DOHH2 (cell line): ENCODE measurements at regions not wholly inside any gene's neighbourhood (a gene's known extent, or its start where the extent isn't known, plus 50 kb on each side); places are given as distances from the start of the nearest gene placed in this dataset.

Experiments used
- H3F3A ChIP-seq: fragments of 200-600 bp; sonication (generic), shearing (Covaris generic); 2 replicates; pipeline ENCODE4 v1.6.0; 2016; ENCODE audit warnings: antibody characterized with exemption, mild to moderate bottlenecking; ENCODE audit not compliant: control insufficient read depth, insufficient read depth
- H3K27ac ChIP-seq: fragments of 200-600 bp; sonication (generic); 2 replicates; pipeline ENCODE4 v1.5.1; 2014; ENCODE audit warnings: low read depth, mild to moderate bottlenecking, low read length, moderate library complexity
- H3K27me3 ChIP-seq: fragments of 200-600 bp; sonication (generic); 2 replicates; pipeline ENCODE4 v1.6.1; 2014; ENCODE audit warnings: mild to moderate bottlenecking, low read length, mixed read lengths; ENCODE audit not compliant: control insufficient read depth
- H3K36me3 ChIP-seq: fragments of 200-600 bp; sonication (generic); 2 replicates; pipeline ENCODE4 v1.6.1; 2014; ENCODE audit warnings: mild to moderate bottlenecking, low read length, moderate library complexity, mixed read lengths; ENCODE audit not compliant: control insufficient read depth
- H3K4me1 ChIP-seq: fragments of 200-600 bp; sonication (generic); 2 replicates; pipeline ENCODE4 v1.6.1; 2014; ENCODE audit warnings: mild to moderate bottlenecking, low read length, mixed read lengths; ENCODE audit not compliant: control insufficient read depth
- H3K4me2 ChIP-seq: fragments of 200-600 bp; sonication (generic); 2 replicates; pipeline ENCODE4 v1.6.0; 2014; ENCODE audit warnings: mild to moderate bottlenecking, low read length, moderate library complexity
- H3K4me3 ChIP-seq: fragments of 200-600 bp; sonication (generic); 2 replicates; pipeline ENCODE4 v1.5.1; 2014; ENCODE audit warnings: mild to moderate bottlenecking, low read length, mixed read lengths
- H3K79me2 ChIP-seq: fragments of 200-600 bp; sonication (generic); 2 replicates; pipeline ENCODE4 v1.6.1; 2014; ENCODE audit warnings: mild to moderate bottlenecking, low read length, mixed read lengths; ENCODE audit not compliant: control insufficient read depth
- H3K9me2 ChIP-seq: fragments of 200-600 bp; sonication (generic); replicated peaks from 2 replicates; pipeline ENCODE4 v1.6.1; 2014; ENCODE audit warnings: mild to moderate bottlenecking, low read length, mixed read lengths; ENCODE audit not compliant: control insufficient read depth
- H3K9me3 ChIP-seq: fragments of 200-600 bp; sonication (generic); 2 replicates; pipeline ENCODE4 v1.6.1; 2014; ENCODE audit warnings: antibody characterized with exemption, low read length, mixed read lengths; ENCODE audit not compliant: control insufficient read depth, insufficient read depth
- H4K20me1 ChIP-seq: fragments of 200-600 bp; sonication (generic); 2 replicates; pipeline ENCODE4 v1.6.0; 2014; ENCODE audit warnings: low read depth, mild to moderate bottlenecking, antibody characterized with exemption, low read length, moderate library complexity; ENCODE audit not compliant: control insufficient read depth, insufficient read depth
- CTCF ChIP-seq: fragments of 200-600 bp; sonication (generic); IDR thresholded peaks from one replicate; pipeline ENCODE4 v1.5.1; 2014; ENCODE audit warnings: antibody characterized with exemption, mild to moderate bottlenecking, low read depth, low read length; ENCODE audit not compliant: poor library complexity, severe bottlenecking
- EZH2phosphoT487 ChIP-seq: fragments of 200-600 bp; sonication (generic); IDR thresholded peaks from 2 replicates; pipeline ENCODE4 v1.6.1; 2017; ENCODE audit warnings: borderline replicate concordance, mild to moderate bottlenecking, antibody characterized with exemption, low read length, moderate library complexity, mixed read lengths

GRCh38 chr3:44110648-44111047, 131.0 kb upstream of the TOPAZ1 start:
- TF ChIP-seq CTCF (no peak), EZH2phosphoT487 (no peak)
- no peaks in the 10 kb centered on the region for H3F3A ChIP-seq

DNA sequence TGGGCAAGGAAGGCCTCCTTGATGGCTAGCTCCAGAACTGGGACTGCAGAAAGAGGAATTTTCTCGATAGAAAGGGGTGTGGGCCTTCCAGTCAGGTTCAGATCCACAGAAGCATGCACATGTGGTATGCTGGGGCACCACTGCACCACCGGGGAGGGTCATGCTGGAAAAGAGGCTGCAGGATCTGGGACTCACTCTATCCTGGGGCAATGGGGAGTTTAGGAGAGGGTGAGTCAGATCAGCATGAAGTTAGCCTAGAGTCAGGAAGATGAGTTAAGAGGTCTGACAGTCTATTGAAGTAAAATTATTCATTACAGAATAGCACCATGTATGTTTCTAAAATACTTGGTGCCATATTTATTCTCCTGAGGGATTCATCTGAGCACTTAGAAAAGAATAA, 130.2 kb upstream of the TOPAZ1 start:
- H3K9me3 ChIP-seq: no peaks in the 10 kb centered on the region
- H3K79me2 ChIP-seq: no peaks in the 10 kb centered on the region
- TF ChIP-seq EZH2phosphoT487 (no peak), CTCF (no peak)
- peaks cover 80% of the 10 kb centered on the region for H3K36me3 ChIP-seq
- H3K4me1 ChIP-seq: no peaks in the 10 kb centered on the region
- no peaks in the 10 kb centered on the region for H4K20me1 ChIP-seq
- no peaks in the 10 kb centered on the region for H3K9me2 ChIP-seq
- no peak overlapping the region for H3K27ac ChIP-seq
- H3F3A ChIP-seq: no peaks in the 10 kb centered on the region
- H3K4me3 ChIP-seq: no peak overlapping the region
- no peaks in the 10 kb centered on the region for H3K27me3 ChIP-seq
- H3K4me2 ChIP-seq: no peak overlapping the region

More at GRCh38 chr3:44110648-44111047, 131.0 kb upstream of the TOPAZ1 start:
- Histone ChIP-seq H4K20me1 (no peaks in the 10 kb centered on the region), H3K36me3 (peaks cover 87% of the 10 kb centered on the region), H3K4me1 (no peaks in the 10 kb centered on the region), H3K9me3 (no peaks in the 10 kb centered on the region), H3K9me2 (no peaks in the 10 kb centered on the region), H3K27me3 (no peaks in the 10 kb centered on the region), H3K4me3 (no peak overlapping the region), H3K27ac (no peak overlapping the region), H3K4me2 (no peak overlapping the region), H3K79me2 (no peaks in the 10 kb centered on the region)

GRCh38 chr3:44114142-44114541, 127.5 kb upstream of the TOPAZ1 start:
- Histone ChIP-seq H3K79me2 (no peaks in the 10 kb centered on the region), H3K4me3 (no peak overlapping the region), H3K9me3 (no peaks in the 10 kb centered on the region), H3K27me3 (no peaks in the 10 kb centered on the region), H3K36me3 (peaks cover 61% of the 10 kb centered on the region), H3K4me1 (no peaks in the 10 kb centered on the region), H4K20me1 (no peaks in the 10 kb centered on the region), H3K27ac (no peak overlapping the region), H3K4me2 (no peak overlapping the region), H3K9me2 (no peaks in the 10 kb centered on the region), H3F3A (peaks cover 3% of the 10 kb centered on the region; the same call in 1 of the 2 replicates)
- peak; percentile 60 for TF ChIP-seq CTCF
- no peak for TF ChIP-seq EZH2phosphoT487

- H3K9me2 ChIP-seq: no peaks in the 10 kb centered on the region
- H3K4me1 ChIP-seq: no peaks in the 10 kb centered on the region
- H3K4me2 ChIP-seq: no peak overlapping the region
- H3K4me3 ChIP-seq: no peak overlapping the region
- peaks cover 9% of the 10 kb centered on the region; the same call in 1 of the 2 replicates for H3F3A ChIP-seq
- no peak overlapping the region for H3K27ac ChIP-seq
- peaks cover 31% of the 10 kb centered on the region for H3K36me3 ChIP-seq
- H3K27me3 ChIP-seq: no peaks in the 10 kb centered on the region
- no peaks in the 10 kb centered on the region for H4K20me1 ChIP-seq
- TF ChIP-seq CTCF (no peak), EZH2phosphoT487 (no peak)
- H3K79me2 ChIP-seq: no peaks in the 10 kb centered on the region
- no peaks in the 10 kb centered on the region for H3K9me3 ChIP-seq
These were observed 124.4 kb upstream of the TOPAZ1 start for GRCh38 chr3:44117239-44117638.
